Left lobe of liver (tissue), 2 donors: ENCODE measurements at regions not wholly inside any gene's neighbourhood (a gene's known extent, or its start where the extent isn't known, plus 50 kb on each side); places are given as distances from the start of the nearest gene placed in this dataset.
"Not testable (repeated sequence)": the region's sequence is repeated elsewhere in the genome, so short reads cannot be mapped to it uniquely, and the experiment has no call there.

Experiments
- ATAC-seq: fragments of 200-7000 bp; cut with Tn5 transposase; one replicate; pipeline ENCODE4 v1.9.1; 2020; ENCODE audit warnings: mild to moderate bottlenecking, moderate library complexity
- DNase-seq: peaks from one replicate; pipeline ENCODE4 v3.0.0-alpha.2; 2020; ENCODE audit warnings: low spot score
- donor health status: DM: no; HTN: no; CAD: no; lungs with moderate emphysema.
- donor health status: DM: no; HTN: yes; CAD: no.

GRCh38 chr2:52258967-52259366 is 1227.0 kb upstream of the NRXN1 start:
- not testable (repeated sequence) for ATAC-seq, DNase-seq

- ATAC-seq (no peak), DNase-seq (no peak)
These were observed 1226.1 kb upstream of the NRXN1 start for GRCh38 chr2:52258038-52258437.

GRCh38 chr2:52253416-52253980 is 1221.6 kb upstream of the NRXN1 start:
- DNase-seq (no peak), ATAC-seq (no peak)

- no peak for DNase-seq
- no peak for ATAC-seq
These were observed 1206.8 kb upstream of the NRXN1 start for GRCh38 chr2:52238782-52239181.

GRCh38 chr2:52222128-52222527 is 1190.2 kb upstream of the NRXN1 start:
- DNase-seq (no peak), ATAC-seq (no peak)

- no peak for ATAC-seq
These were observed 1188.5 kb upstream of the NRXN1 start for GRCh38 chr2:52220393-52220792.

GRCh38 chr2:52210611-52211010 is 1178.7 kb upstream of the NRXN1 start:
- ATAC-seq (no peak), DNase-seq (no peak)

More at GRCh38 chr2:52220393-52220792, 1188.5 kb upstream of the NRXN1 start:
- DNase-seq = no peak

GRCh38 chr2:52210161-52210560 is 1178.2 kb upstream of the NRXN1 start:
- ATAC-seq (no peak), DNase-seq (no peak)

- ATAC-seq = no peak
These were observed 1162.4 kb upstream of the NRXN1 start for GRCh38 chr2:52194342-52194741.

GRCh38 chr2:52193804-52194203 is 1161.9 kb upstream of the NRXN1 start:
- DNase-seq (no peak), ATAC-seq (no peak)

More at GRCh38 chr2:52194342-52194741, 1162.4 kb upstream of the NRXN1 start:
- no peak for DNase-seq

- no peak for DNase-seq
- no peak for ATAC-seq
These were observed 1160.7 kb upstream of the NRXN1 start for GRCh38 chr2:52192656-52193055.

- ATAC-seq (no peak), DNase-seq (no peak)
These were observed 1149.1 kb upstream of the NRXN1 start for GRCh38 chr2:52181080-52181479.

GRCh38 chr2:52178845-52179244 is 1146.9 kb upstream of the NRXN1 start:
- DNase-seq (no peak), ATAC-seq (no peak)

- no peak for DNase-seq
- ATAC-seq = no peak
These were observed 1113.1 kb upstream of the NRXN1 start for GRCh38 chr2:52145005-52145404.

GRCh38 chr2:52144590-52144989 is 1112.7 kb upstream of the NRXN1 start:
- DNase-seq = no peak
- no peak for ATAC-seq

GRCh38 chr2:52141076-52141475 is 1109.1 kb upstream of the NRXN1 start:
- no peak for DNase-seq
- ATAC-seq = no peak

GRCh38 chr2:52139241-52139640 is 1107.3 kb upstream of the NRXN1 start:
- DNase-seq = no peak
- ATAC-seq = no peak

GRCh38 chr2:52135235-52135634 is 1103.3 kb upstream of the NRXN1 start:
- no peak for ATAC-seq
- no peak for DNase-seq

GRCh38 chr2:52128081-52128480 is 1096.1 kb upstream of the NRXN1 start:
- no peak for ATAC-seq
- no peak for DNase-seq

- ATAC-seq = no peak
- no peak for DNase-seq
These were observed 1095.6 kb upstream of the NRXN1 start for GRCh38 chr2:52127527-52127926.

GRCh38 chr2:52117299-52117698 is 1085.4 kb upstream of the NRXN1 start:
- no peak for DNase-seq
- ATAC-seq = no peak

- no peak for ATAC-seq
- no peak for DNase-seq
These were observed 1083.8 kb upstream of the NRXN1 start for GRCh38 chr2:52115750-52116149.

- DNase-seq (no peak), ATAC-seq (no peak)
These were observed 1081.4 kb upstream of the NRXN1 start for GRCh38 chr2:52113338-52113737.
